ENCODE measurements at regions not wholly inside any gene's neighbourhood (a gene's known extent, or its start where the extent isn't known, plus 50 kb on each side); places are given as distances from the start of the nearest gene placed in this dataset.

GRCh38 chr6:85275338-85275985 lies 174.4 kb upstream of the NT5E start:
- ATAC-seq (no peak), DNase-seq (ENCODE audit: low read depth, low spot score) (no peak)
- TF ChIP-seq CTCF (IDR thresholded peaks at IDR 0.05): no peak
- TF ChIP-seq POLR2AphosphoS5 (IDR thresholded peaks at IDR 0.05; ENCODE audit: low read depth, low read length): no peak
- no peak for TF ChIP-seq REST (IDR thresholded peaks at IDR 0.05; ENCODE audit: insufficient read depth in 1 of 2, low read depth in 2 of 2, low read length in 1 of 2)
- no peak for TF ChIP-seq TCF7L2 (IDR thresholded peaks at IDR 0.05; ENCODE audit: low read depth, low read length)
- H3K27me3 ChIP-seq (ENCODE audit: control insufficient read depth, insufficient read depth, low read length): no peaks in the 10 kb centered on the region
- H3K4me3 ChIP-seq (ENCODE audit: low read depth in 2 of 2, low read length in 2 of 2): no peak overlapping the region
- no TSS peak for BruUV-seq (replicated peaks)
- ChIA-PET CTCF (no interaction called here), POLR2A (no interaction called here)
- in situ Hi-C loops (cut with HindIII; ENCODE audit: low pct_unique_long_range_greater_than_20kb, low sequenced_read_pairs) (no loop called here), intact Hi-C loops (cut with micrococcal nuclease; ENCODE audit: unreplicated experiment) (no loop called here)
- no peak overlapping the region for H3K27ac ChIP-seq (ENCODE audit: low read length)
- no peaks in the 10 kb centered on the region for H3K36me3 ChIP-seq (ENCODE audit: control insufficient read depth, insufficient read depth, low read length)
- no peaks in the 10 kb centered on the region for H3K9me3 ChIP-seq (ENCODE audit: control insufficient read depth, insufficient read depth, low read depth, low read length)
- H3K4me1 ChIP-seq (ENCODE audit: control insufficient read depth, insufficient read depth, low read length): no peaks in the 10 kb centered on the region

- in situ Hi-C loops (cut with HindIII; ENCODE audit: low pct_unique_long_range_greater_than_20kb, low sequenced_read_pairs) (no loop called here), intact Hi-C loops (cut with micrococcal nuclease; ENCODE audit: unreplicated experiment) (no loop called here)
- no peak for DNase-seq (ENCODE audit: low read depth, low spot score)
- Histone ChIP-seq H3K9me3 (ENCODE audit: control insufficient read depth, insufficient read depth, low read depth, low read length) (no peaks in the 10 kb centered on the region), H3K36me3 (ENCODE audit: control insufficient read depth, insufficient read depth, low read length) (no peaks in the 10 kb centered on the region), H3K4me1 (ENCODE audit: control insufficient read depth, insufficient read depth, low read length) (no peaks in the 10 kb centered on the region), H3K27me3 (ENCODE audit: control insufficient read depth, insufficient read depth, low read length) (no peaks in the 10 kb centered on the region), H3K4me3 (ENCODE audit: low read depth in 2 of 2, low read length in 2 of 2) (no peak overlapping the region), H3K27ac (ENCODE audit: low read length) (no peak overlapping the region)
- POLR2A ChIA-PET: no interaction called here
- TF ChIP-seq REST (IDR thresholded peaks at IDR 0.05; ENCODE audit: insufficient read depth in 1 of 2, low read depth in 2 of 2, low read length in 1 of 2) (no peak), CTCF (IDR thresholded peaks at IDR 0.05) (no peak), TCF7L2 (IDR thresholded peaks at IDR 0.05; ENCODE audit: low read depth, low read length) (no peak), SIN3A (IDR thresholded peaks at IDR 0.05; ENCODE audit: borderline replicate concordance, insufficient read depth, low read depth, low read length) (no peak), POLR2AphosphoS5 (IDR thresholded peaks at IDR 0.05; ENCODE audit: low read depth, low read length) (no peak)
- no TSS peak for BruUV-seq (replicated peaks)
- ATAC-seq: no peak
- CTCF ChIA-PET: no interaction called here
Measured at GRCh38 chr6:85273870-85274269, 176.0 kb upstream of the NT5E start.
